ENCODE measurements at regions not wholly inside any gene's neighbourhood (a gene's known extent, or its start where the extent isn't known, plus 50 kb on each side); places are given as distances from the start of the nearest gene placed in this dataset.

DNA sequence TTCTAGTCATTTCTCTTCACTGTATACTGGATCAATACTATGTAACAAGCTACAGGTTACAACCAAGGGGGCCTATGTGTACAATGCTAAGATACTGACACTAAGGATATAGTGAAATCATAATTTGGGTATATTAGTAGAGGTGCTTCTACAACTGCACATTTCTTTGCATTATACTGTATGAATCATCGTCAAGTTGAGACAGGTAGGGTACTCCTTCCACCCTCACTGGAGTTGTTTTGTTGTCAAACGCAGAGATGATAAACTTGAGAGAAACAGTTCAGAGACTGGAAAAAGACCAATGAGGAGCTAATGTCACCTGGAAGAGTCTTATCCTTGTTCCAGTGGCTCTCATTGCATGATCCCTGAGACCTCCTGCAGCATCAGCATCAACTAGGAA, 208.2 kb upstream of the PRPS1L1 start:
- H3K27me3 Mint-ChIP-seq (ENCODE audit: insufficient read depth, unreplicated experiment), result no peaks in the 10 kb centered on the region
- H3K36me3 Mint-ChIP-seq (ENCODE audit: insufficient read depth, unreplicated experiment), result no peaks in the 10 kb centered on the region
- no peak for DNase-seq (ENCODE audit: unreplicated experiment)
- BruUV-seq (replicated peaks), result no TSS peak
- POLR2A ChIA-PET, result no interaction called here
- no peaks in the 10 kb centered on the region for H3K9me3 Mint-ChIP-seq (ENCODE audit: unreplicated experiment)
- no peak overlapping the region for H3K4me3 Mint-ChIP-seq (ENCODE audit: unreplicated experiment)
- no peaks in the 10 kb centered on the region for H3K4me1 Mint-ChIP-seq (ENCODE audit: insufficient read depth, unreplicated experiment)
- intact Hi-C loops (cut with micrococcal nuclease), result no loop called here
- CTCF ChIA-PET, result interaction anchor here (0.6 to 0.8 kb wide), 2 partner anchors 8 to 465 kb away, joined by 3 read pairs; no protein-coding TSS in a partner anchor
- no peak overlapping the region for H3K27ac Mint-ChIP-seq (ENCODE audit: low read depth, unreplicated experiment)
- TF ChIP-seq, protein P1, sequence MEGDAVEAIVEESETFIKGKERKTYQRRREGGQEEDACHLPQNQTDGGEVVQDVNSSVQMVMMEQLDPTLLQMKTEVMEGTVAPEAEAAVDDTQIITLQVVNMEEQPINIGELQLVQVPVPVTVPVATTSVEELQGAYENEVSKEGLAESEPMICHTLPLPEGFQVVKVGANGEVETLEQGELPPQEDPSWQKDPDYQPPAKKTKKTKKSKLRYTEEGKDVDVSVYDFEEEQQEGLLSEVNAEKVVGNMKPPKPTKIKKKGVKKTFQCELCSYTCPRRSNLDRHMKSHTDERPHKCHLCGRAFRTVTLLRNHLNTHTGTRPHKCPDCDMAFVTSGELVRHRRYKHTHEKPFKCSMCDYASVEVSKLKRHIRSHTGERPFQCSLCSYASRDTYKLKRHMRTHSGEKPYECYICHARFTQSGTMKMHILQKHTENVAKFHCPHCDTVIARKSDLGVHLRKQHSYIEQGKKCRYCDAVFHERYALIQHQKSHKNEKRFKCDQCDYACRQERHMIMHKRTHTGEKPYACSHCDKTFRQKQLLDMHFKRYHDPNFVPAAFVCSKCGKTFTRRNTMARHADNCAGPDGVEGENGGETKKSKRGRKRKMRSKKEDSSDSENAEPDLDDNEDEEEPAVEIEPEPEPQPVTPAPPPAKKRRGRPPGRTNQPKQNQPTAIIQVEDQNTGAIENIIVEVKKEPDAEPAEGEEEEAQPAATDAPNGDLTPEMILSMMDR (IDR thresholded peaks at IDR 0.05; ENCODE audit: unreplicated experiment), result no peak

DNA sequence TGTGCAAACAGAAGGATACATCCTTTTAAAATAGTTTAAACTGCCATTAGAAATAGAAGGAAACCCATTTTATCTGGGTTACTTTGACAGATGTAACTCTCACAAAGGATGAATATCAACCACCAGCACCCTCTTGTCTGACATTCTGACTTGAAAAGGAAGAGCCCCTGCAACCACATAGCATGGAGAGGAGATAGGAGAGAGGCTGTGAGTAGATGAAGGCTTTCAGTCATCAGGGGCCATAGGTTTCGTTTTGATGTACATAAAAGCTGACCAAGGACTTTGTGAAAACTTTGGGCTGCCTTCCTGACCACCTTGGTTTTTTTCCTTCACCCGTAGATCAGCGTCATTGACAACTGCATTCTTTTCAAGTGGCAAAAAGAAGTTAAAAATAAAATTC, 211.6 kb upstream of the PRPS1L1 start:
- DNase-seq (ENCODE audit: unreplicated experiment), result no peak
- Mint-ChIP-seq H3K4me1 (ENCODE audit: insufficient read depth, unreplicated experiment) (no peaks in the 10 kb centered on the region), H3K9me3 (ENCODE audit: unreplicated experiment) (no peaks in the 10 kb centered on the region), H3K4me3 (ENCODE audit: unreplicated experiment) (no peak overlapping the region), H3K36me3 (ENCODE audit: insufficient read depth, unreplicated experiment) (no peaks in the 10 kb centered on the region), H3K27me3 (ENCODE audit: insufficient read depth, unreplicated experiment) (no peaks in the 10 kb centered on the region), H3K27ac (ENCODE audit: low read depth, unreplicated experiment) (no peak overlapping the region)
- ChIA-PET CTCF (interaction anchor here (0.6 kb wide), 1 partner anchor 15 kb away, joined by 3 read pairs; no protein-coding TSS in a partner anchor), POLR2A (no interaction called here)
- intact Hi-C loops (cut with micrococcal nuclease), result no loop called here
- TF ChIP-seq, protein P1 (IDR thresholded peaks at IDR 0.05; ENCODE audit: unreplicated experiment), result no peak
- BruUV-seq (replicated peaks), result no TSS peak

DNA sequence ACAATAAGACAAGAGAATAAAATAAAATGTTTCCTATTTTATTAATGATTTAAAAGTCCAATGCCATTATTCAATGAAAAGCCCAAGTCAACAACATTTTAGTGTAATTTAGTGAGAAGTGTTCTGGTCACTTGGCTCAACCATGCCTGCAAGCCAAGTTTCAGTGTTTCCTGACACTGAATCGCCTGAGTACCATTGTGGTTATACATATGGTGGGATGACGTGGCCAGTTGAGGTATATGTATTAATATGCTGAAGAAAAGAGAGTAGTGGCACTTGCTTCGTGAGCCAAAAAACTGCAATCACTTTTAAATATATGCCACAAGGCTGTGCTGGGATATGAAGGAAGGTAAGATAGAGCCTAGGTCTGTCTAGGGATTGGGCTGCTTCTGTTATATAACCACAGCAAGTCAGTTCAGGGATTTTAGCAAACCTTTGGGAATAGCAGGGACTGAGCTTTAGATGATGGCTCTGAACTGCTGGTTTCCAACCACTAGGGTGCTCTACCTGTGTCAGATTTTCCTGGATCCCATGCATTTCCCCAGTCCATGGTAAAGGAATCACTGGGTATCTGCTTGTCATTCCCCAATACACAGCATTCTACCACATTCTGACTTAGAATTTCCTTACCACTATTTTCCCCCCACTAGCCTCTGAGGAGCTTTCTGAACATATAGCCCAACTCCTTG, 214.0 kb upstream of the PRPS1L1 start:
- POLR2A ChIA-PET, result interaction anchor here (0.6 kb wide), 1 partner anchor 369 kb away, joined by 3 read pairs; no protein-coding TSS in a partner anchor
- no TSS peak for BruUV-seq (replicated peaks)

GRCh38 chr7:18243731-18244130, 216.1 kb upstream of the PRPS1L1 start:
- POLR2A ChIA-PET, result no interaction called here
- no peak for DNase-seq (ENCODE audit: unreplicated experiment)
- CTCF ChIA-PET, result interaction anchor here (0.7 to 1.0 kb wide), 2 partner anchors 10 to 12 kb away, joined by 3 read pairs; no protein-coding TSS in a partner anchor

More for the DNA sequence above, 214.0 kb upstream of the PRPS1L1 start:
- no peaks in the 10 kb centered on the region for H3K27me3 Mint-ChIP-seq (ENCODE audit: insufficient read depth, unreplicated experiment)
- intact Hi-C loops (cut with micrococcal nuclease), result no loop called here
- H3K4me3 Mint-ChIP-seq (ENCODE audit: unreplicated experiment), result no peak overlapping the region
- H3K27ac Mint-ChIP-seq (ENCODE audit: low read depth, unreplicated experiment), result no peak overlapping the region
- H3K36me3 Mint-ChIP-seq (ENCODE audit: insufficient read depth, unreplicated experiment), result no peaks in the 10 kb centered on the region
- CTCF ChIA-PET, result no interaction called here
- peaks cover 5% of the 10 kb centered on the region for H3K9me3 Mint-ChIP-seq (ENCODE audit: unreplicated experiment)
- H3K4me1 Mint-ChIP-seq (ENCODE audit: insufficient read depth, unreplicated experiment), result no peaks in the 10 kb centered on the region
- TF ChIP-seq, protein P1 (IDR thresholded peaks at IDR 0.05; ENCODE audit: unreplicated experiment), result no peak
- DNase-seq (ENCODE audit: unreplicated experiment), result no peak

More at GRCh38 chr7:18243731-18244130, 216.1 kb upstream of the PRPS1L1 start:
- Mint-ChIP-seq H3K4me1 (ENCODE audit: insufficient read depth, unreplicated experiment) (no peaks in the 10 kb centered on the region), H3K4me3 (ENCODE audit: unreplicated experiment) (no peak overlapping the region), H3K27ac (ENCODE audit: low read depth, unreplicated experiment) (no peak overlapping the region), H3K9me3 (ENCODE audit: unreplicated experiment) (peaks cover 12% of the 10 kb centered on the region), H3K27me3 (ENCODE audit: insufficient read depth, unreplicated experiment) (no peaks in the 10 kb centered on the region), H3K36me3 (ENCODE audit: insufficient read depth, unreplicated experiment) (no peaks in the 10 kb centered on the region)
- BruUV-seq (replicated peaks), result no TSS peak
- intact Hi-C loops (cut with micrococcal nuclease), result no loop called here
- TF ChIP-seq, protein P1 (IDR thresholded peaks at IDR 0.05; ENCODE audit: unreplicated experiment), result no peak
